ENCODE measurements at regions not wholly inside any gene's neighbourhood (a gene's known extent, or its start where the extent isn't known, plus 50 kb on each side); places are given as distances from the start of the nearest gene placed in this dataset.

DNA sequence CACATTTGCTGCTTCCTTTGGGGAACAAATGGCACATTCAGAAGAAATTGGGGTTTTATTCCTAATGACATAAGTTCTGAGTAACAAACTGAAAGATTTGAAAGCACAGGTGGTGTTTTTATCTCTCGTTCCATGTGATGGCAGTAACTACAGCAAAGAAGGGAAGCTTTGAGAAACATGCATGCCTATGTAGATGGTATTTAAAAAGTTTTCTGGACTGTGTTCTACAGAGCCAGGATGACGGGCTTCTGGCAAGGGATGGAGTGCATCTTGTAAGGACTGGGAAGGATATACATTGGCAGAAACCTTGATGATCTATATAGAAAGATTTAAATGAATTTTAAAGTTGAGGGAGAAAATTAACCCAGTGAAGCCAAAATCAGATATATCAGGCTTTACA is 362.2 kb upstream of the ROPN1 start:
- TF ChIP-seq YY1 (IDR thresholded peaks at IDR 0.05; ENCODE audit: insufficient read depth, insufficient read length) (no peak), ZNF274 (IDR thresholded peaks at IDR 0.05; ENCODE audit: low read depth, low read length) (no peak)
